HG03066 (cell line): ENCODE measurements at regions not wholly inside any gene's neighbourhood (a gene's known extent, or its start where the extent isn't known, plus 50 kb on each side); places are given as distances from the start of the nearest gene placed in this dataset.
"Not testable (repeated sequence)": the region's sequence is repeated elsewhere in the genome, so short reads cannot be mapped to it uniquely, and the experiment has no call there.

Experiments used
- ATAC-seq: cut with Tn5 transposase; IDR thresholded peaks from one replicate; pipeline ENCODE4 v1.9.1; 2021; ENCODE audit warnings: low read depth; ENCODE audit not compliant: unreplicated experiment

GRCh38 chr12:24679126-24679525 is 269.8 kb downstream of the BCAT1 start:
- ATAC-seq, result no peak

DNA sequence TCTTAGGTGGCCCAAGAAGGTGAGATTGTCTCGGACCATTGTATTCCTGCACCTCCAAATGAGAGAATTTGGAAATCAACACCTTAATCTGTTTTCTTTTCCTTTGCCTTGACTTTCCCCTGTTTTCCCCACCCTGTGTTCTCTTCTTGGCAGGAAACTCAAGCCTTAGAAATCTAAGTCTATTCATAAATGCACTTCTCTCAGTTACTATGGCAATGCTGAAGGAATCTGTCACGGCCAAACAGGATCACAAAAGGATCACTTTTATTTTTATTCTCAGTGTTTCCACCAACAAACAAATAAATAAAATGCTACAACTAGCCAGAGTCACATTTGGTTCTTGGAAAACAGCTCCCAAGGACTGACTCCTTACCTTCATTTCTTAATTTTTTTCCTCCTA is 270.5 kb downstream of the BCAT1 start:
- no peak for ATAC-seq

- no peak for ATAC-seq
Measured at GRCh38 chr12:24668563-24668962, 280.3 kb downstream of the BCAT1 start.

DNA sequence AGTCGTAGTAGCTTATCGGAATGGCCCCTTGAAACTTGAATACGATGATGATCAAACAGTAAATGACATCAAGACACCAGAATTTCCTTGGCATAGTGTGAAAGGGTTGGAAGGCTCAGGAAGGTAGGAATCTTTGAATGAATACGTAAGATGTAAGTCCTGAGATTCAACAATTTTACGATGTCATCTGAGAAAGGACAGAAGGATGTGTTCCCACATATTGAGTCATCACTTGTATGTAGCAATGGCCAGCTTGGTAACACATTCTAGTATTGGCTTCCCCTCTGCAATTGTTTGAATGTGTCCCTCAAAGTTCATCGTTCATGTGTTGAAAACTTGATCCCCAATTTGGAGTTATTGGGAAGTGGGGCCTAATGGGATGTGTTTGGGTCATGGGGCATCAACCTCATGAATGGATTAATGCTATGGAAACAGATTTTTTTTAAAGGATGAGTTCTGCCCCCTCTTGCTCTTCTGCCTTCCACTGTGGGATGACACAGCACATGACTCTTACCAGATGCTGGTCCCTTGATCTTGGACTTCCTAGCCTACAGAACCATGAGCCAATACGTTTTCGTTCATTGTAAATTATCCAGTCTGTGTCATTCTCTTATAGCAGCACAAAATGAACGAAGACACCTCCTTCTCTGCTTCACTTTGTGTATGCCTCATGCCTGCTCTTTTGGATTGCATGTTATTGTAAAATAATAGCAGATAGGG is 284.6 kb downstream of the BCAT1 start:
- no peak for ATAC-seq

DNA sequence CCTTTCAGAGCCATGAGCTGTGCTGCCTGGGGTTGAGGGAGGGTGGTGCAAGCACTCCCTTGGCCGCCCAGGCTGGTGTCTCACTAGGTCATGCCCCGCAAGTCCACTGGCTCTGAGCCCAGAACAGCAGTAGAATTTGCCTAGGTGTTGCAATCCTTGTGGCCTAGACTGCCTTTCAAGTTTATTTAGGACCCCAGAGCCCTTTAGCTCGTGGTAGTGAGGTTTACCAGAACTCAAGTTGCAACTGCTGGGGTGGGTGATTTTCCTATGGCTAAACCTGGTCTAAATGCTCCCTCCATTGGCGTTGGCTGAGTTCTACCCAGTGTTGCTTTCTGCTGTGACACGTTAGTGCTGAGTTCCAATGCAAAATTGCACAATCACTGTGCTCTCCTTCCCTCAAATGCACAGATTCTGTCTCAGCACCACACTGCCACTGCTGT is 287.2 kb downstream of the BCAT1 start:
- no peak for ATAC-seq

DNA sequence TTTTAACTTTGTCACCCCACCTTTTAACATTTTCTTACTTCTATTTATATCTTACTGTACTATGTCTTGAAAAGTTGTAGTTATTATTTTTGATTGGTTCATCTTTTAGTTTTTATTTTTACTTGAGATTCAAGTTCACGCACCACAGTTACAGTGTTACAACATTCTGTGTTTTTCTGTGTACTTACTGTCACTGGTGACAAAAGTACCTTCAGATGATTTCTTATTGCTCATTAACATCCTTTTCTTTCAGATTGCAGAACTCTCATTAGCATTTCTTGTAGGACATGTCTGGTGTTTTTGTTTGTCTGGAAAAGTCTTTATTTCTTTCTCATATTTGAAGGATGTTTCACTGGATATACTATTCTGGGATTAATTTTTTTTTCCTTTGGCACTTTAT is 289.9 kb downstream of the BCAT1 start:
- ATAC-seq, result no peak

DNA sequence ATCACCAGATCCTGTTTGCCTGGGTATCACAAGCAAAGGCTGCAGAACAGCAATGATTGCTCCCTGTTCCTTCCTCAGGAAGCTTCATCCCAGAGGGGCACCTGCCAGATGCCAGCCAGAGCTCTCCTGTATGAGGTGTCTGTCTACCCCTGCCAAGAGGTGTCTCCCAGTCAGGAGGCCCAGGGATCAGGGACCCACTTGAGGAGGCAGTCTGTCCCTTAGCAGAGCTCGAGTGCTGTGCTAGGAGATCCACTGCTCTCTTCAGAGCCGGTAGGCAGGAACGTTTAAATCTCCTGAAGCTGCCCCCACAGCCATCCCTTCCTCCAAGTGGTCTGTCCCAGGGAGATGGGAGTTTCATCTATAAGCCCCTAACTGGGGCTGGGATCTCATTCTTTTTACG is 294.6 kb downstream of the BCAT1 start:
- not testable (repeated sequence) for ATAC-seq

DNA sequence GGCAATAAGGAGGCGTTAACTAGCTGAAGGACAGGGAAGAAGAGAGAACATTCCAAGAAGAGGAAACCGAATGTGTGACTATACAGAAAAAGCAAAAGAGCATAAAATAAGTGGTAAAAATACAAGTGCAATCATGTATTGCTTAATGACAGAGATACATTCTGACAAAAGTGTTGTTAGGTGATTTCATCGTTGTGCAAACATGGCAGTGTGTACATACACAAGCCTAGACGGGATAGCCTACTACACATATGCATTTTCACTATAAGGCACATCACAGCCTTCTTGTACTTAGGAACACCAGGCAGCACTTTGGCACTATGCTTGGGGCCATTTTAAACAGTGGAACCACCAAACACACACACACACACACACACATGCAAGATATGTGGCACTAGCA is 299.3 kb downstream of the BCAT1 start:
- ATAC-seq, result no peak

GRCh38 chr12:24649209-24649608 is 299.7 kb downstream of the BCAT1 start:
- no peak for ATAC-seq

- ATAC-seq, result no peak
Measured at GRCh38 chr12:24645254-24645653, 303.6 kb downstream of the BCAT1 start.

DNA sequence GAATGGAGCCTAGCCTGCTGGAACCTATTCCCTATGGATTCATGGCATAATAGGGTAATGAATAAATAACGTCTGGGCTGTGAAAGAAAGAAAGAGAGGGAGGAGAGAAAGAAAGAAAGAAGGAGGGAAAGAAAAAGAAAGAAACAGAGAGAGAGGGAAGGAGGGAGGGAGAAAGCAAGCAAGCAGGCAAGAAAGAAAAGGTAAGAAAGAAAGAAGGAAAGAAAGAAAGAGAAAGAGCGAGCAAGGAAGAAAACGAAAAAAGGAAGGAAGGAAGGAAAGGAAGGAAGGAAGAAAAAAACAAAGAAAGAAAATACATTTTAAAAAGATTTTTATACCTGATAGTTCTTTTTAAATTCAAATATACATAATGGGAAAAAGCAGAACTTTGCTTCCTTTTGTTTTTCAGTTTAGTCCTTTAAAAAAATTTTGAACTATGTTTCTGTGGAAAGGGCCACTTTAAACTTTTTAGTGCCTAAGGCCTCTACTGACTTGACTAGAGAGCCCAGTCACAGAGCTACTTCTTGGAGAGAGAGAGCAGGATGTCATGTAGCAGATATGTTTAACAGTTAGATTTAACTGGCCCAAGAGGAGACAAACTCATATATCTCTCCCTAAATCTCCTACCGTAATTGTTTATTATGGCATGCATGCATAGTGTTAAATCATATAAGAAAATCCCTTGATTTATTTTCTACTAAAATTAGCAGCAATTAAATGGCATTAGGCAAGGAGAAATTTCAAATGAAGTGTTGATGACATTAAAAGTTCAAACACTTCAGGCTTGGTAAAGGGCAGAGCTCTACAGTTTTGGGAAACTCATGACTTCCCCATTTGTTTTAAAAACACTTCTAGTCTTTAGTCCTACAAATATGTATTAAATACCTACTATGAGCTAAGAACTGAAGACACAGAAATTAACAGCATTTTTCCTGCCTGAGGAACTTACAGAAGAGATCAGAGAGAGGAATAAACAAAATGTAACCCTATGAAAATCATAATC is 305.5 kb downstream of the BCAT1 start:
- no peak for ATAC-seq

DNA sequence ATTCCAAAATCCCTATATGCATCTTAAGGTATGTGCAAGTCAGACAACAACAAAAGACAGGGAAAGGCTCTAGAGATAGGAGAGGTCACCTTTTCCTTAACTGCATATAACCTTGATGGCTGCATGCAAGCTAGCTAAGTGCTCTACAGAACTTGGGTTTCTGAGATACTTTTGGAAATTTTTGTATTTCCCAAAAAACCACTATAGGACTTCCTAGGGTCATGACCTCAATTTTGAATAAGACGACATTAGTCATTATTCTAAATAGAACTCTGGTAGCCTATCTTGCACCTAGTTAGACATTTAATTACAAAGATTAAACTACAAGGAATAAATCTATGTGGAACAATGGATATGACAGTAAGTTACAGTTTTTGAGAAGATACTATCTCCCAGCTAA is 309.3 kb downstream of the BCAT1 start:
- ATAC-seq, result no peak

DNA sequence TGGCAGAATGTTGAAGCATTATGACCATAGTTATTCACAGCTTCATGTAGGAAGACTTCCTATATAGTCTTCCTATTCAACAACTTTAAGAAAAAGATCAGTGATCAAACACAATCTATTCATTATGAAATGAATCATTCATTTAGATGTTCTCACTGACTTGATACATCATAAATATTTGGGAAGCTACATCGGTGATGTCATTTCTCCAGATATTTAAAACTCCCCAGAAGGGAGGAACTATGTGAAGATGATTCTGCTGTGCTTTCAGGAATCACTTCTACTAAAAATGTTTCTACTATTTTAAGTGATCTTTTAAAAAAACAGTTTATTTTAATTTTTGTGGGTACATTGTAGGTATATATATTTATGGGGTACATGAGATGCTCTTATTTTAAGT is 316.4 kb downstream of the BCAT1 start:
- ATAC-seq, result no peak

- ATAC-seq, result no peak
Measured at GRCh38 chr12:24631676-24632426, 317.1 kb downstream of the BCAT1 start.

- ATAC-seq, result no peak
Measured at GRCh38 chr12:24630856-24631255, 318.0 kb downstream of the BCAT1 start.

- ATAC-seq, result no peak
Measured at GRCh38 chr12:24630446-24630845, 318.5 kb downstream of the BCAT1 start.

DNA sequence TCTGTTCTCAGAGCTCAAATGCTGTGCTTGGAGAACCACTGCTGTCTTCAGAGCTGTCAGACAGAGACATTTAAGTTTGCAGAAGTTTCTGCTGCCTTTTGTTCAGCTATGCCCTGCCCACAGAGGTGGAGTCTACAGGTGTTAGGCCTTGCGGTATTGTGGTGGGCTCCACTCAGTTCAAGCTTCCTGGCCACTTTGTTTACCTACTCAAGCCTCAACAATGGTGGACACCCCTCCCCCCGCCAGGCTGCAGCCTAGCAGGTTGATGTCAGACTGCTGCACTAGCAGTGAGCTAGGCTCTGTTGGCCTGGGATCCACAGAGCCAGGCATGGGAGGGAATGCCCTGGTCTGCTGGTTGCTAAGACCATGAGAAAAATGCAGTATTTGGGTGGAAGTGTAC is 323.8 kb downstream of the BCAT1 start:
- ATAC-seq, result no peak

DNA sequence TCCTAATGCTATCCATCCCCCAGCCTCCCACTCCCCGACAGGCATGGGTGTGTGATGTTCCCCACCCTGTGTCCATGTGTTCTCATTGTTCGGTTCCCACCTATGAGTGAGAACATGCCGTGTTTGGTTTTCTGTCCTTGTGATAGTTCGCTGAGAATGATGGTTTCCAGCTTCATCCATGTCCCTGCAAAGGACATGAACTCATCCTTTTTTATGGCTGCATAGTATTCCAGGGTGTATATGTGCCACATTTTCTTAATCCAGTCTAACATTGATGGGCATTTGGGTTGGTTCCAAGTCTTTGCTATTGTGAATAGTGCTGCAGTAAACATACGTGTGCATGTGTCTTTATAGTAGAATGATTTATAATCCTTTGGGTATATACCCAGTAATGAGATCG is 328.9 kb downstream of the BCAT1 start:
- ATAC-seq, result not testable (repeated sequence)

DNA sequence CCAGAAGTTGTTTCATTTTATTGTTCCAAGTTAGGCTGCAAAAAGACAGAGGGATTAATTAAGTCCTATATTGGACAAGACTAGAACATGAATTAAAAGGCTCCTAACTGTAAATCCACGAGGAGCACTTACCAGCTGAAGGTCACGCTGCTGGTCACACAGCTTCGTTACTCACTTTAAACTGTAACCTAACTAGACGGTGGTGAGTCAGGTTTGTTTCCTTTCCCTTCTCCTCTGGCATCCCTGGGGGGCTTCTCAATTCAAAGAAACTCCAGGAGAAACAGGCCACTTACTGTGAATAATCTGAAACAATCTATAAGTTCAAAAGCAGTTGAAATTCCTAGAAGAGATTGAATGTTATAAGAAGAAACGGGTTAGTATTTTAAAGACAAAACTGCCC is 331.4 kb downstream of the BCAT1 start:
- no peak for ATAC-seq

GRCh38 chr12:24615967-24616411 is 332.9 kb downstream of the BCAT1 start:
- no peak for ATAC-seq
